ENCODE measurements at regions not wholly inside any gene's neighbourhood (a gene's known extent, or its start where the extent isn't known, plus 50 kb on each side); places are given as distances from the start of the nearest gene placed in this dataset.

DNA sequence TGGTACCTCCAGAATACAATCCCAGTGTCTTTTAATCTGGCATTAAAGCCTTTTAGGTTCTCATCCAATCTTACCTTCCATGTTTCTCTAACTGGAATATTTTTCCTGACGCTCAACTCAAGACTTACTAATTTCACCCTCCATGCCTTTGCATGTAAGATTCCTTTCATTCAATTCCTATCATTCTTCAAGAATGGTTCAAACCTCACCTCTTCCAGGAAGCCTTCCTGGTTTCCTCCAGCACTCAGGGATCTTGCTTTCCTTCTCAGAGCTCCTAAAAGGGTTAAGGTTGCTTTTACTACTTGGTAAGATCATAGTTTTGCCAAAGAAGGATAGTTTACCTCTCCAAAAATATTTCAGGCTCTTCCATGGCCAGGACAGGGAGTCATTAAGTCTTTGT is 91.2 kb upstream of the CACNA1E start:
- TF ChIP-seq POLR2A (IDR thresholded peaks at IDR 0.05) (no peak), POLR2AphosphoS5 (IDR thresholded peaks at IDR 0.05) (no peak), EP300 (IDR thresholded peaks at IDR 0.05; ENCODE audit: low read depth) (no peak)
- TF ChIP-seq, protein P1, sequence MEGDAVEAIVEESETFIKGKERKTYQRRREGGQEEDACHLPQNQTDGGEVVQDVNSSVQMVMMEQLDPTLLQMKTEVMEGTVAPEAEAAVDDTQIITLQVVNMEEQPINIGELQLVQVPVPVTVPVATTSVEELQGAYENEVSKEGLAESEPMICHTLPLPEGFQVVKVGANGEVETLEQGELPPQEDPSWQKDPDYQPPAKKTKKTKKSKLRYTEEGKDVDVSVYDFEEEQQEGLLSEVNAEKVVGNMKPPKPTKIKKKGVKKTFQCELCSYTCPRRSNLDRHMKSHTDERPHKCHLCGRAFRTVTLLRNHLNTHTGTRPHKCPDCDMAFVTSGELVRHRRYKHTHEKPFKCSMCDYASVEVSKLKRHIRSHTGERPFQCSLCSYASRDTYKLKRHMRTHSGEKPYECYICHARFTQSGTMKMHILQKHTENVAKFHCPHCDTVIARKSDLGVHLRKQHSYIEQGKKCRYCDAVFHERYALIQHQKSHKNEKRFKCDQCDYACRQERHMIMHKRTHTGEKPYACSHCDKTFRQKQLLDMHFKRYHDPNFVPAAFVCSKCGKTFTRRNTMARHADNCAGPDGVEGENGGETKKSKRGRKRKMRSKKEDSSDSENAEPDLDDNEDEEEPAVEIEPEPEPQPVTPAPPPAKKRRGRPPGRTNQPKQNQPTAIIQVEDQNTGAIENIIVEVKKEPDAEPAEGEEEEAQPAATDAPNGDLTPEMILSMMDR (IDR thresholded peaks at IDR 0.05), result no peak
